K562 (cell line): ENCODE measurements at regions not wholly inside any gene's neighbourhood (a gene's known extent, or its start where the extent isn't known, plus 50 kb on each side); places are given as distances from the start of the nearest gene placed in this dataset.

Experiments
- ATAC-seq: fragments of 200-7000 bp; cut with Tn5 transposase; 3 replicates; pipeline ENCODE4 v1.9.1; 2020; ENCODE audit warnings: moderate library complexity
- BruUV-seq: library from RNA; stranded (reverse); fragments of 400-500 nt; replicated peaks from 2 replicates; lab custom pipeline; 2021; lab: Mats Ljungman, UMichigan
- CTCF ChIA-PET: fragments of 300-600 bp; formaldehyde crosslinking; extraction: SDS; loops from one replicate; lab custom pipeline; 2021; ENCODE audit warnings: low intra/inter-chr PET ratio; lab: Yijun Ruan, JAX
- POLR2A ChIA-PET: fragments of 300-600, 350-650 bp; sonication (Branson Sonifier 250); formaldehyde crosslinking; extraction: SDS; loops from one replicate; lab custom pipeline; 2021; ENCODE audit warnings: antibody characterized with exemption, inconsistent platforms; lab: Yijun Ruan, JAX
- DNase-seq, 4 experiments: peaks; one replicate each; pipeline versions ENCODE4 v3.0.0 to v3.0.0-alpha.2; 2011 to 2018; ENCODE audit warnings: low spot score in 3 of 4, mixed read lengths in 3 of 4; ENCODE audit errors: extremely low read depth in 1 of 4
- FAIRE-seq: peaks from 2 replicates; lab custom pipeline; 2011; peaks lifted over from hg19 to GRCh38; lab: Jason Lieb, UNC
- H2AFZ ChIP-seq: 2 replicates; pipeline ENCODE4 v1.6.0; 2011; ENCODE audit warnings: low read depth, low read length, control low read depth, inconsistent platforms
- H3K27ac ChIP-seq: fragments of 200-600 bp; 3 replicates; pipeline ENCODE4 v1.8.0; 2011; ENCODE audit warnings: low read depth, mild to moderate bottlenecking, control low read depth, inconsistent platforms, low read length, moderate library complexity, mixed read lengths; ENCODE audit errors: extremely low read depth
- H3K27me3 ChIP-seq, 2 experiments: fragments of 300-600 bp in 1 of 2; 2 replicates in 1 of 2; 3 replicates in 1 of 2; pipeline versions ENCODE4 v1.6.0 to v1.8.0; 2011; ENCODE audit warnings: inconsistent platforms in 2 of 2, low read length in 2 of 2, mild to moderate bottlenecking in 1 of 2, mixed read lengths in 1 of 2, moderate library complexity in 1 of 2; ENCODE audit not compliant: control insufficient read depth in 2 of 2, insufficient read depth in 2 of 2
- H3K36me3 ChIP-seq: fragments of 300-600 bp; 3 replicates; pipeline ENCODE4 v1.8.0; 2011; ENCODE audit warnings: mild to moderate bottlenecking, low read length, inconsistent platforms; ENCODE audit not compliant: control insufficient read depth, insufficient read depth
- H3K4me1 ChIP-seq, 2 experiments: fragments of 200-600 bp in 1 of 2; replicated peaks in 1 of 2; 2 replicates in 1 of 2; 3 replicates in 1 of 2; pipeline versions ENCODE4 v1.5.1 to v1.8.0; 2011; ENCODE audit warnings: inconsistent platforms in 2 of 2, low read length in 2 of 2, mild to moderate bottlenecking in 1 of 2, mixed read lengths in 1 of 2, moderate library complexity in 1 of 2; ENCODE audit not compliant: control insufficient read depth in 2 of 2, insufficient read depth in 2 of 2
- H3K4me2 ChIP-seq: 2 replicates; pipeline ENCODE4 v1.6.1; 2011; ENCODE audit warnings: low read length, control low read depth, inconsistent platforms, mixed read lengths; ENCODE audit not compliant: insufficient read depth
- H3K4me3 ChIP-seq: fragments of 200-600 bp; sonication (generic), shearing (Covaris generic); 2 replicates; pipeline ENCODE4 v1.5.1; 2016; ENCODE audit warnings: control low read depth, inconsistent platforms
- H3K79me2 ChIP-seq: fragments of 200-600 bp; 3 replicates; pipeline ENCODE4 v1.8.0; 2011; ENCODE audit warnings: low read length, inconsistent platforms; ENCODE audit not compliant: control insufficient read depth, insufficient read depth
- H3K9ac ChIP-seq, 2 experiments: 2 replicates each; pipeline versions ENCODE4 v1.6.0 to v1.6.1; 2011; ENCODE audit warnings: low read depth in 2 of 2, low read length in 2 of 2, control low read depth in 1 of 2, inconsistent platforms in 1 of 2, mild to moderate bottlenecking in 1 of 2, mixed read lengths in 1 of 2; ENCODE audit not compliant: insufficient read depth in 1 of 2
- H3K9me1 ChIP-seq: one replicate; pipeline ENCODE4 v1.6.0; 2011; ENCODE audit warnings: inconsistent platforms, mild to moderate bottlenecking, low read length, moderate library complexity; ENCODE audit not compliant: control insufficient read depth, insufficient read depth
- H3K9me3 ChIP-seq: replicated peaks from 2 replicates; pipeline ENCODE4 v1.5.1; 2011; ENCODE audit warnings: low read depth, low read length, inconsistent platforms; ENCODE audit not compliant: control insufficient read depth, insufficient read depth
- H4K20me1 ChIP-seq: replicated peaks from 2 replicates; pipeline ENCODE4 v1.6.1; 2011; ENCODE audit warnings: low read length, inconsistent platforms, mixed read lengths; ENCODE audit not compliant: control insufficient read depth, insufficient read depth
- CC2D1A ChIP-seq: fragments of 450-650 bp; IDR thresholded peaks from 2 replicates; pipeline ENCODE4 v1.6.1; 2017; ENCODE audit warnings: mild to moderate bottlenecking
- HNRNPUL1 ChIP-seq: fragments of 200-400 bp; formaldehyde crosslinking; IDR thresholded peaks from 2 replicates; pipeline ENCODE4 v1.6.1; 2017; ENCODE audit warnings: low read length
- RAD21 ChIP-seq, 2 experiments: fragments of 250-450 bp in 1 of 2; fragments of 450-650 bp in 1 of 2; sonication (Bioruptor Pico) in 1 of 2; formaldehyde crosslinking in 1 of 2; IDR thresholded peaks in 1 of 2; conservative IDR thresholded peaks in 1 of 2; 2 replicates each; pipeline versions ENCODE4 v1.4.0 to v1.8.0; 2020 to 2022; ENCODE audit warnings: mild to moderate bottlenecking in 2 of 2, moderate library complexity in 1 of 2
- SPI1 ChIP-seq: IDR thresholded peaks from 2 replicates; pipeline ENCODE4 v1.6.1; 2011; ENCODE audit warnings: low read depth, low read length, control low read depth, borderline replicate concordance
- WGBS: fragments of 100-300 bp; shearing (Covaris generic); methylation state at CpG from one replicate; pipeline ENCODE4 v1.1.6; 2016; ENCODE audit warnings: low coverage, mixed read lengths; ENCODE audit not compliant: insufficient coverage; ENCODE audit errors: missing lambda C conversion rate; 5-methylcytosine and 5-hydroxymethylcytosine counted together
- in situ Hi-C: fragments of 300-500 bp; cut with MboI; formaldehyde crosslinking; loops from 4 replicates; pipeline ENCODE4 v1.15.0; 2018; ENCODE audit warnings: inconsistent platforms, mixed read lengths
- intact Hi-C: fragments of 100-400 bp; cut with micrococcal nuclease; formaldehyde crosslinking; loops from 2 replicates; pipeline ENCODE4 v1.14.2; 2022
- TF ChIP-seq, protein P1 (sequence below), 3 experiments: IDR thresholded peaks in 2 of 3; conservative IDR thresholded peaks in 1 of 3; 2 replicates each; pipeline ENCODE4 v1.5.1; 2011 to 2012; ENCODE audit warnings: low read length in 3 of 3, mild to moderate bottlenecking in 3 of 3, control low read depth in 2 of 3, improper control_type of control experiment in 1 of 3, inconsistent platforms in 1 of 3, low read depth in 1 of 3, mixed read lengths in 1 of 3, moderate library complexity in 1 of 3; ENCODE audit not compliant: insufficient read depth in 2 of 3

GRCh38 chr11:110773442-110773841 lies 61.2 kb upstream of the ARHGAP20 start:
- intact Hi-C loops (no loop called here), in situ Hi-C loops (no loop called here)
- no peak for FAIRE-seq
- CTCF ChIA-PET: no interaction called here
- no peaks in the 10 kb centered on the region for H3K27me3 ChIP-seq
- H3K4me1 ChIP-seq: no peaks in the 10 kb centered on the region
- H3K27ac ChIP-seq: no peak overlapping the region
- no TSS peak for BruUV-seq
- no peak for ATAC-seq
- no peaks in the 10 kb centered on the region for H3K9me1 ChIP-seq
- H3K4me3 ChIP-seq: no peak overlapping the region
- H3K4me2 ChIP-seq: no peak overlapping the region
- H2AFZ ChIP-seq: no peak overlapping the region
- TF ChIP-seq CC2D1A (no peak), SPI1 (peak; percentile 15; the same call in 1 of the 2 replicates)
- H3K9ac ChIP-seq: no peak overlapping the region
- WGBS: 0% methylated on average over 1 of the region's 1 CpG
- no peaks in the 10 kb centered on the region for H3K79me2 ChIP-seq
- POLR2A ChIA-PET: no interaction called here
- no peak for DNase-seq
- H4K20me1 ChIP-seq: no peaks in the 10 kb centered on the region
- H3K36me3 ChIP-seq: no peaks in the 10 kb centered on the region
- no peaks in the 10 kb centered on the region for H3K9me3 ChIP-seq

GRCh38 chr11:110772863-110773262 lies 60.6 kb upstream of the ARHGAP20 start:
- in situ Hi-C loops: no loop called here
- FAIRE-seq (no peak), DNase-seq (no peak), ATAC-seq (no peak)
- intact Hi-C loops: no loop called here
- no peaks in the 10 kb centered on the region for H3K9me3 ChIP-seq
- CTCF ChIA-PET: no interaction called here
- H3K4me2 ChIP-seq: no peak overlapping the region
- no peaks in the 10 kb centered on the region for H3K27me3 ChIP-seq
- POLR2A ChIA-PET: interaction anchor here (0.6 kb wide), 1 partner anchor 45 kb away, joined by 3 read pairs; no protein-coding TSS in a partner anchor
- no peaks in the 10 kb centered on the region for H3K36me3 ChIP-seq
- no peak overlapping the region for H3K9ac ChIP-seq
- no peaks in the 10 kb centered on the region for H4K20me1 ChIP-seq
- H3K79me2 ChIP-seq: no peaks in the 10 kb centered on the region
- no peak overlapping the region for H2AFZ ChIP-seq
- no peak overlapping the region for H3K27ac ChIP-seq
- H3K9me1 ChIP-seq: no peaks in the 10 kb centered on the region
- no peak for TF ChIP-seq HNRNPUL1
- peak in 1 of 2 experiments; percentile 66; a peak in 2 of 4 replicates for TF ChIP-seq RAD21 (CRISPR knock-in tag; conservative IDR thresholded peaks at IDR 0.05 in 1 of 2, IDR thresholded peaks at IDR 0.05 in 1 of 2)
- TF ChIP-seq, protein P1, sequence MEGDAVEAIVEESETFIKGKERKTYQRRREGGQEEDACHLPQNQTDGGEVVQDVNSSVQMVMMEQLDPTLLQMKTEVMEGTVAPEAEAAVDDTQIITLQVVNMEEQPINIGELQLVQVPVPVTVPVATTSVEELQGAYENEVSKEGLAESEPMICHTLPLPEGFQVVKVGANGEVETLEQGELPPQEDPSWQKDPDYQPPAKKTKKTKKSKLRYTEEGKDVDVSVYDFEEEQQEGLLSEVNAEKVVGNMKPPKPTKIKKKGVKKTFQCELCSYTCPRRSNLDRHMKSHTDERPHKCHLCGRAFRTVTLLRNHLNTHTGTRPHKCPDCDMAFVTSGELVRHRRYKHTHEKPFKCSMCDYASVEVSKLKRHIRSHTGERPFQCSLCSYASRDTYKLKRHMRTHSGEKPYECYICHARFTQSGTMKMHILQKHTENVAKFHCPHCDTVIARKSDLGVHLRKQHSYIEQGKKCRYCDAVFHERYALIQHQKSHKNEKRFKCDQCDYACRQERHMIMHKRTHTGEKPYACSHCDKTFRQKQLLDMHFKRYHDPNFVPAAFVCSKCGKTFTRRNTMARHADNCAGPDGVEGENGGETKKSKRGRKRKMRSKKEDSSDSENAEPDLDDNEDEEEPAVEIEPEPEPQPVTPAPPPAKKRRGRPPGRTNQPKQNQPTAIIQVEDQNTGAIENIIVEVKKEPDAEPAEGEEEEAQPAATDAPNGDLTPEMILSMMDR (IDR thresholded peaks at IDR 0.05 in 2 of 3, conservative IDR thresholded peaks at IDR 0.05 in 1 of 3; ENCODE audit: insufficient read depth in 2 of 3, low read depth in 1 of 3, low read length in 3 of 3): peak in 1 of 3 experiments; percentile 10; a peak in 1 of 6 replicates
- H3K4me1 ChIP-seq: no peaks in the 10 kb centered on the region
- no TSS peak for BruUV-seq
- H3K4me3 ChIP-seq: no peak overlapping the region
- 0% methylated on average over 3 of the region's 3 CpGs for WGBS
